Kidney epithelial cell (primary cell): ENCODE measurements at regions not wholly inside any gene's neighbourhood (a gene's known extent, or its start where the extent isn't known, plus 50 kb on each side); places are given as distances from the start of the nearest gene placed in this dataset.
A peak's percentile ranks its signal among the peaks of the same experiment; 100 is the strongest.

Experiments used
- DNase-seq: peaks from one replicate; pipeline ENCODE4 v3.0.0-alpha.2; 2010; ENCODE audit warnings: low read depth
- H3K27me3 ChIP-seq: 2 replicates; pipeline ENCODE4 v1.6.0; 2011; ENCODE audit warnings: low read length; ENCODE audit not compliant: control insufficient read depth, insufficient read depth
- H3K36me3 ChIP-seq: 2 replicates; pipeline ENCODE4 v1.5.1; 2011; ENCODE audit warnings: low read length; ENCODE audit not compliant: control insufficient read depth, insufficient read depth
- H3K4me3 ChIP-seq: 2 replicates; pipeline ENCODE4 v1.5.1; 2011; ENCODE audit warnings: low read depth, mild to moderate bottlenecking, control low read depth, low read length
- CTCF ChIP-seq: IDR thresholded peaks from 2 replicates; pipeline ENCODE4 v1.5.1; 2011; ENCODE audit warnings: mild to moderate bottlenecking, moderate library complexity, low read length, control low read depth, inconsistent platforms; ENCODE audit not compliant: insufficient read depth, poor library complexity, severe bottlenecking

GRCh38 chr14:65819569-65819968 is 407.0 kb downstream of the FUT8 start:
- DNase-seq: no peak
- H3K27me3 ChIP-seq: no peaks in the 10 kb centered on the region
- H3K36me3 ChIP-seq: no peaks in the 10 kb centered on the region
- no peak for TF ChIP-seq CTCF
- H3K4me3 ChIP-seq: no peak overlapping the region

DNA sequence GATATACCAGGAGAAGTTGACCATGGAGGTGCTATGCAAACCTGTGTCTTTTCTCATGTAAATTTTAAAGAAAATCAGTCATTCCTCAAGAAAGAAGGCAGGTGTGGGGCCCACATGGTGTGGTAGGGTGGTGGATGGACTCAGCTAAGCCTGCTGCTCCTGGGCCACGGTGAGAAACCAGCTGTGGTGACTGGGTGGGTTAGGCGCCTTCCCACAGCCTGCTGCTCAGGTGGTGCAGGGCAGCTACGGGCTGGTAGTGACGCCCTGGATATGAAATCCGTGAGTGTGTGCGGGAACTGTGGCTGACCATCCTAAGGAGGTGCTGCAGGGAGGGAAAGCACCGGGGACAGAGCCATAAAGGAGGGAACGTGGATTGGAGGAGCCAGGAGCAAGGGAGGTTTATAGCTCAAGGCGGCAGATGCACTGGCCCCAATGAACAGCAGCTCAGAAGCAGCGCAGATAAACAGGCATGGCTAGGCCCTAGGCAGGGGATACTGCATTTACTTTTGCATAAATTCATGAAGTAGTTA is 408.8 kb downstream of the FUT8 start:
- Histone ChIP-seq H3K4me3 (no peak overlapping the region), H3K36me3 (no peaks in the 10 kb centered on the region), H3K27me3 (peaks cover 1% of the 10 kb centered on the region)
- no peak for DNase-seq
- TF ChIP-seq CTCF: no peak

- H3K36me3 ChIP-seq: no peaks in the 10 kb centered on the region
- no peak for DNase-seq
- H3K4me3 ChIP-seq: no peak overlapping the region
- H3K27me3 ChIP-seq: peaks cover 8% of the 10 kb centered on the region
- peak; percentile 88 for TF ChIP-seq CTCF
Measured at GRCh38 chr14:65824285-65824977, 411.9 kb downstream of the FUT8 start.

GRCh38 chr14:65824978-65825299 is 412.4 kb downstream of the FUT8 start:
- no peak for TF ChIP-seq CTCF
- H3K4me3 ChIP-seq: no peak overlapping the region
- no peak for DNase-seq
- peaks cover 8% of the 10 kb centered on the region for H3K27me3 ChIP-seq
- H3K36me3 ChIP-seq: no peaks in the 10 kb centered on the region

DNA sequence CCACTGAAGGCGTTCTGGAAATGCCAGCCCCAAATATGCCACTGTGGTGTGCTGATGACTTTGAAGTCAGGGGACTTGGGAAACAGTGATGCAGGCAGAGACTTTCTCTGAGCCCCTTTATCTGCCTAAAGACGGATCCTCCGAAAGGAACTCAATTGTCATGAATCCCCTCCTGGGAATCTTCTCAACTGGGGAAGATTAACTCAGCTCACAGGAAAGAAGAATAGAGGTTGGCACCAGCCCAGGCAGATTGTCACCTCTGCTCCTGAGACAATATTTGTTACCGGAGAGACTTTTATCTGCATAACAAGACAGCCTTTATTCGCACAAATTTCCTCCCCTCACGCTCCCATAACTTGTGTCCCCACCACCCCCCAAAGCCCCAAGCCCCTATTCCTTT is 414.4 kb downstream of the FUT8 start:
- Histone ChIP-seq H3K36me3 (no peaks in the 10 kb centered on the region), H3K4me3 (no peak overlapping the region), H3K27me3 (peaks cover 8% of the 10 kb centered on the region)
- TF ChIP-seq CTCF: no peak
- DNase-seq: no peak

- Histone ChIP-seq H3K36me3 (no peaks in the 10 kb centered on the region), H3K27me3 (peaks cover 8% of the 10 kb centered on the region), H3K4me3 (no peak overlapping the region)
- TF ChIP-seq CTCF: no peak
- DNase-seq: no peak
Measured at GRCh38 chr14:65827520-65827919, 415.0 kb downstream of the FUT8 start.
